DMS 273 (cell line): ENCODE measurements at regions not wholly inside any gene's neighbourhood (a gene's known extent, or its start where the extent isn't known, plus 50 kb on each side); places are given as distances from the start of the nearest gene placed in this dataset.

Experiments
- DNase-seq: peaks from one replicate; lab custom pipeline; 2025; ENCODE audit not compliant: unreplicated experiment; lab: John Stamatoyannopoulos, UW

- DNase-seq: no peak
These were observed 109.8 kb upstream of the ATXN1 start for GRCh38 chr6:16871047-16871446.

GRCh38 chr6:16868968-16869367, 107.7 kb upstream of the ATXN1 start:
- no peak for DNase-seq

- no peak for DNase-seq
These were observed 96.8 kb upstream of the ATXN1 start for GRCh38 chr6:16857969-16858592.

- DNase-seq: no peak
These were observed 94.2 kb upstream of the ATXN1 start for GRCh38 chr6:16855460-16855859.

- DNase-seq: no peak
These were observed 93.7 kb upstream of the ATXN1 start for GRCh38 chr6:16854986-16855385.

- no peak for DNase-seq
These were observed 91.4 kb upstream of the ATXN1 start for GRCh38 chr6:16852671-16853070.

- DNase-seq: no peak
These were observed 90.5 kb upstream of the ATXN1 start for GRCh38 chr6:16851758-16852157.

GRCh38 chr6:16851044-16851540, 89.8 kb upstream of the ATXN1 start:
- peak; percentile 50 for DNase-seq

- no peak for DNase-seq
These were observed 89.4 kb upstream of the ATXN1 start for GRCh38 chr6:16850681-16851026.

- peak; percentile 48 for DNase-seq
These were observed 88.9 kb upstream of the ATXN1 start for GRCh38 chr6:16849988-16850680.

GRCh38 chr6:16849280-16849987, 88.2 kb upstream of the ATXN1 start:
- DNase-seq: peak; percentile 50

GRCh38 chr6:16846399-16846778, 85.1 kb upstream of the ATXN1 start:
- DNase-seq: no peak

- no peak for DNase-seq
These were observed 82.9 kb upstream of the ATXN1 start for GRCh38 chr6:16844183-16844582.

GRCh38 chr6:16842676-16843075, 81.4 kb upstream of the ATXN1 start:
- no peak for DNase-seq

- DNase-seq: no peak
These were observed 80.0 kb upstream of the ATXN1 start for GRCh38 chr6:16841241-16841640.

- DNase-seq: no peak
These were observed 79.5 kb upstream of the ATXN1 start for GRCh38 chr6:16840725-16841124.

- no peak for DNase-seq
These were observed 79.0 kb upstream of the ATXN1 start for GRCh38 chr6:16840291-16840690.

GRCh38 chr6:16839631-16840179, 78.4 kb upstream of the ATXN1 start:
- no peak for DNase-seq

- DNase-seq: no peak
These were observed 76.1 kb upstream of the ATXN1 start for GRCh38 chr6:16837217-16837972.

GRCh38 chr6:16836144-16836981, 75.1 kb upstream of the ATXN1 start:
- DNase-seq: peak; percentile 8
